ENCODE measurements at regions not wholly inside any gene's neighbourhood (a gene's known extent, or its start where the extent isn't known, plus 50 kb on each side); places are given as distances from the start of the nearest gene placed in this dataset.

- H3K36me3 ChIP-seq (ENCODE audit: control insufficient read depth, insufficient read depth, low read length), result no peaks in the 10 kb centered on the region
- no peak overlapping the region for H3K4me3 ChIP-seq (ENCODE audit: low read depth, low read length)
- H3K27ac ChIP-seq, result no peak overlapping the region
- no peaks in the 10 kb centered on the region for H3K79me2 ChIP-seq
- TF ChIP-seq CTCF (IDR thresholded peaks at IDR 0.05), result no peak
- no peaks in the 10 kb centered on the region for H3K27me3 ChIP-seq (ENCODE audit: control insufficient read depth, insufficient read depth, low read length)
- H3K4me2 ChIP-seq (ENCODE audit: low read length), result no peak overlapping the region
- H3K9me3 ChIP-seq (ENCODE audit: control insufficient read depth, low read length), result no peaks in the 10 kb centered on the region
- H3K4me1 ChIP-seq, result no peaks in the 10 kb centered on the region
- H2AFZ ChIP-seq, result no peak overlapping the region
- H3K9ac ChIP-seq, result no peak overlapping the region
Measured at GRCh38 chr3:115281697-115282675, 134.9 kb upstream of the ZBTB20 start.

GRCh38 chr3:115284980-115285379 is 137.9 kb upstream of the ZBTB20 start:
- H3K4me1 ChIP-seq, result no peaks in the 10 kb centered on the region
- no peak overlapping the region for H3K4me3 ChIP-seq (ENCODE audit: low read depth, low read length)
- no peaks in the 10 kb centered on the region for H3K9me3 ChIP-seq (ENCODE audit: control insufficient read depth, low read length)
- H3K79me2 ChIP-seq, result no peaks in the 10 kb centered on the region
- no peak overlapping the region for H3K27ac ChIP-seq
- TF ChIP-seq CTCF (IDR thresholded peaks at IDR 0.05), result no peak
- H3K9ac ChIP-seq, result no peak overlapping the region
- H3K27me3 ChIP-seq (ENCODE audit: control insufficient read depth, insufficient read depth, low read length), result no peaks in the 10 kb centered on the region
- no peak overlapping the region for H3K4me2 ChIP-seq (ENCODE audit: low read length)
- no peak overlapping the region for H2AFZ ChIP-seq
- no peaks in the 10 kb centered on the region for H3K36me3 ChIP-seq (ENCODE audit: control insufficient read depth, insufficient read depth, low read length)

- no peaks in the 10 kb centered on the region for H3K27me3 ChIP-seq (ENCODE audit: control insufficient read depth, insufficient read depth, low read length)
- H3K79me2 ChIP-seq, result no peaks in the 10 kb centered on the region
- no peak overlapping the region for H2AFZ ChIP-seq
- no peak overlapping the region for H3K27ac ChIP-seq
- H3K4me2 ChIP-seq (ENCODE audit: low read length), result no peak overlapping the region
- no peaks in the 10 kb centered on the region for H3K4me1 ChIP-seq
- H3K4me3 ChIP-seq (ENCODE audit: low read depth, low read length), result no peak overlapping the region
- no peaks in the 10 kb centered on the region for H3K36me3 ChIP-seq (ENCODE audit: control insufficient read depth, insufficient read depth, low read length)
- H3K9me3 ChIP-seq (ENCODE audit: control insufficient read depth, low read length), result no peaks in the 10 kb centered on the region
- no peak for TF ChIP-seq CTCF (IDR thresholded peaks at IDR 0.05)
- no peak overlapping the region for H3K9ac ChIP-seq
Measured at GRCh38 chr3:115286529-115287197, 139.6 kb upstream of the ZBTB20 start.

- Histone ChIP-seq H3K4me3 (ENCODE audit: low read depth, low read length) (no peak overlapping the region), H3K36me3 (ENCODE audit: control insufficient read depth, insufficient read depth, low read length) (no peaks in the 10 kb centered on the region), H2AFZ (no peak overlapping the region), H3K27me3 (ENCODE audit: control insufficient read depth, insufficient read depth, low read length) (no peaks in the 10 kb centered on the region), H3K27ac (no peak overlapping the region), H3K9ac (no peak overlapping the region), H3K9me3 (ENCODE audit: control insufficient read depth, low read length) (no peaks in the 10 kb centered on the region), H3K4me2 (ENCODE audit: low read length) (no peak overlapping the region), H3K79me2 (no peaks in the 10 kb centered on the region), H3K4me1 (no peaks in the 10 kb centered on the region)
- TF ChIP-seq CTCF (IDR thresholded peaks at IDR 0.05), result no peak
Measured at GRCh38 chr3:115287198-115287597, 140.1 kb upstream of the ZBTB20 start.
